ENCODE measurements at regions not wholly inside any gene's neighbourhood (a gene's known extent, or its start where the extent isn't known, plus 50 kb on each side); places are given as distances from the start of the nearest gene placed in this dataset.
"Not testable (repeated sequence)": the region's sequence is repeated elsewhere in the genome, so short reads cannot be mapped to it uniquely, and the experiment has no call there.

GRCh38 chr5:177664737-177665136 lies 64.8 kb downstream of the B4GALT7 start:
- in situ Hi-C loops (cut with HindIII; ENCODE audit: low pct_unique_long_range_greater_than_20kb, low sequenced_read_pairs); DNase-seq (ENCODE audit: low read depth): not testable (repeated sequence)

GRCh38 chr5:177665172-177665571 lies 65.2 kb downstream of the B4GALT7 start:
- in situ Hi-C loops (cut with HindIII; ENCODE audit: low pct_unique_long_range_greater_than_20kb, low sequenced_read_pairs); DNase-seq (ENCODE audit: low read depth): not testable (repeated sequence)

DNA sequence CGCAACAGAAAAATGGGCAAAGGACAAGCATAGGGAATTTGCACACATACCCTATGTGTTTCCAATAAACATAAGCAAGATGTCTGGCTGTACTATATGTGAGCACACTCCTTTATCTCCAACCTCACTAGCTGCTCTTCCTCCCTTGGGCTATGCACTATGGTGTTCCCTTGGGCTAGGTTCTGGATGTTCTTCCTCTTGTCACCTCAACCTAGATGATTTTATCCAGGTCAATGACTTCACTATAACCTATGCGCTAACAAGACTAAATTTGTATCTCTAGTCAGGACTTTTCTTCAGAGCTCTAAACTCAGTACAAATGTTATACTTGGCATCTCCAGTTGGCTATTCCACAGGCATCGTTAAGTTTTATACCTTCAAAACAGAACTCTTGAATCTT lies 66.0 kb downstream of the B4GALT7 start:
- DNase-seq (ENCODE audit: low read depth); in situ Hi-C loops (cut with HindIII; ENCODE audit: low pct_unique_long_range_greater_than_20kb, low sequenced_read_pairs): not testable (repeated sequence)

DNA sequence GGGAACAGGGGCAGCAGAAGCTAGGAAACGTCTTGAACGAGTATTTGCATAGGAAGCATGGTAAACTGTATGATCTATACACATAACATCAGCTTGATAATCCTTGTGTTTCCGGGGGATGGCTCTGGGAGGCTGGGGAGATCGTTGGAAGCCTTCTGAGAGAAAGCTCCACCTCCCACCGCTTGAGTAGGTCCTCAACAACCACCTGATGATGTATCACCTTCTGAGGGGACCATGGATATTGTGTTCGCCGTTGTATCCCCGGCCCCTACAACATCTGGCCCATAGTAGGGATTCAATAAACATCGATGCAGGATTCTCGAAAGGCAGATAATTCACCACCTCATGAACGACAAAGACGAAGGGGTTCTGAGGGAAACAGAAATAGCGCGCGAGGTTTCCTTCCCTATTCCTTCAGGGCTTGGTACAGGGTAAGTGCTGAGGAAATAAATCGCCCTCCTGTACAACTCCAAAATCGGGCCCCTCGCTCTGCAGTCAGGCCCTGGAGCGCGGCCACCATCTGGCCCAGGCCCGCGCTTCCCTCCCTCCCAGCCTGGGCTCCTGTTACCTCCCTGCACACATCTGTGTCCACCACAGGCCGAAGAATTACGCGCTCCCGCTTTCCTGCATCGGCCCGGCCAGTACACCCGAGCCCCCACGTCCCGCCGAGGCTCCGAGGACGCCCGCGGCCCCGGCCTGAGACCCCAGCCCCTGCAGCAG lies 71.3 kb downstream of the B4GALT7 start:
- in situ Hi-C loops (cut with HindIII; ENCODE audit: low pct_unique_long_range_greater_than_20kb, low sequenced_read_pairs); DNase-seq (ENCODE audit: low read depth): not testable (repeated sequence)

GRCh38 chr5:177671755-177672690 lies 72.1 kb downstream of the B4GALT7 start:
- peak; percentile 5 for DNase-seq (ENCODE audit: low read depth)
- in situ Hi-C loops (cut with HindIII; ENCODE audit: low pct_unique_long_range_greater_than_20kb, low sequenced_read_pairs) = not testable (repeated sequence)

All from Caki2 (cell line).